ENCODE measurements at regions not wholly inside any gene's neighbourhood (a gene's known extent, or its start where the extent isn't known, plus 50 kb on each side); places are given as distances from the start of the nearest gene placed in this dataset.

GRCh38 chr10:58930500-58930899, 245.9 kb upstream of the PHYHIPL start:
- DNase-seq (ENCODE audit: low spot score): no peak

GRCh38 chr10:58932126-58932525, 244.3 kb upstream of the PHYHIPL start:
- Histone ChIP-seq H2BK120ac (ENCODE audit: low read depth, low read length) (no peak overlapping the region), H3K4me1 (ENCODE audit: control insufficient read depth in 2 of 2, insufficient read depth in 1 of 2, low read depth in 1 of 2, low read length in 2 of 2) (no peaks in the 10 kb centered on the region), H3K18ac (ENCODE audit: low read length) (no peak overlapping the region), H2BK12ac (ENCODE audit: low read length) (no peak overlapping the region), H4K91ac (ENCODE audit: low read depth, low read length, poor library complexity) (no peak overlapping the region), H2AFZ (ENCODE audit: low read length) (no peak overlapping the region), H3K9me3 (replicated peaks in 1 of 2; ENCODE audit: control insufficient read depth in 2 of 2, insufficient read depth in 1 of 2, low read depth in 1 of 2, low read length in 2 of 2) (no peaks in the 10 kb centered on the region), H3K36me3 (replicated peaks in 1 of 2; ENCODE audit: control insufficient read depth in 2 of 2, insufficient read depth in 2 of 2, low read length in 2 of 2) (no peaks in the 10 kb centered on the region), H2BK15ac (ENCODE audit: low read length) (no peak overlapping the region), H3K4ac (ENCODE audit: low read length) (no peak overlapping the region), H4K8ac (ENCODE audit: low read depth, low read length) (no peak overlapping the region), H3K23ac (ENCODE audit: low read depth, low read length, poor library complexity) (no peak overlapping the region), H3K14ac (ENCODE audit: low read length) (no peak overlapping the region), H3K27me3 (ENCODE audit: control insufficient read depth in 3 of 3, insufficient read depth in 3 of 3, low read depth in 1 of 3, low read length in 3 of 3) (no peaks in the 10 kb centered on the region), H3K4me2 (ENCODE audit: insufficient read depth, low read length, poor library complexity, severe bottlenecking) (no peak overlapping the region), H2BK5ac (ENCODE audit: low read length) (no peak overlapping the region), H3K79me1 (ENCODE audit: low read depth, low read length) (no peaks in the 10 kb centered on the region), H3K9ac (ENCODE audit: low read depth, low read length, poor library complexity) (no peak overlapping the region), H3K27ac (replicated peaks; ENCODE audit: low read length) (no peak overlapping the region), H2AK5ac (ENCODE audit: low read depth, low read length) (no peak overlapping the region), H3K4me3 (ENCODE audit: low read length in 2 of 2) (no peak overlapping the region)
- no peak for DNase-seq (ENCODE audit: low spot score)
- WGBS, 2 donors (ENCODE audit: extremely low coverage in 2 of 2, insufficient read length in 2 of 2, insufficient replicate concordance in 1 of 2): no CpG with 5 or more reads among the region's 3 CpGs

More at GRCh38 chr10:58930500-58930899, 245.9 kb upstream of the PHYHIPL start:
- H3K79me1 ChIP-seq (ENCODE audit: low read depth, low read length): no peaks in the 10 kb centered on the region
- no peak overlapping the region for H2BK12ac ChIP-seq (ENCODE audit: low read length)
- H3K23ac ChIP-seq (ENCODE audit: low read depth, low read length, poor library complexity): no peak overlapping the region
- H3K9ac ChIP-seq (ENCODE audit: low read depth, low read length, poor library complexity): no peak overlapping the region
- no peak overlapping the region for H2BK5ac ChIP-seq (ENCODE audit: low read length)
- no peak overlapping the region for H3K27ac ChIP-seq (replicated peaks; ENCODE audit: low read length)
- H2BK15ac ChIP-seq (ENCODE audit: low read length): no peak overlapping the region
- no peaks in the 10 kb centered on the region for H3K9me3 ChIP-seq (replicated peaks in 1 of 2; ENCODE audit: control insufficient read depth in 2 of 2, insufficient read depth in 1 of 2, low read depth in 1 of 2, low read length in 2 of 2)
- H2AFZ ChIP-seq (ENCODE audit: low read length): no peak overlapping the region
- H3K14ac ChIP-seq (ENCODE audit: low read length): no peak overlapping the region
- H2BK120ac ChIP-seq (ENCODE audit: low read depth, low read length): no peak overlapping the region
- H3K27me3 ChIP-seq (ENCODE audit: control insufficient read depth in 3 of 3, insufficient read depth in 3 of 3, low read depth in 1 of 3, low read length in 3 of 3): no peaks in the 10 kb centered on the region
- no peak overlapping the region for H4K91ac ChIP-seq (ENCODE audit: low read depth, low read length, poor library complexity)
- H4K8ac ChIP-seq (ENCODE audit: low read depth, low read length): no peak overlapping the region
- H3K36me3 ChIP-seq (replicated peaks in 1 of 2; ENCODE audit: control insufficient read depth in 2 of 2, insufficient read depth in 2 of 2, low read length in 2 of 2): no peaks in the 10 kb centered on the region
- H3K4ac ChIP-seq (ENCODE audit: low read length): no peak overlapping the region
- no peak overlapping the region for H3K4me2 ChIP-seq (ENCODE audit: insufficient read depth, low read length, poor library complexity, severe bottlenecking)
- no CpG with 5 or more reads among the region's 4 CpGs for WGBS, 2 donors (ENCODE audit: extremely low coverage in 2 of 2, insufficient read length in 2 of 2, insufficient replicate concordance in 1 of 2)
- no peak overlapping the region for H2AK5ac ChIP-seq (ENCODE audit: low read depth, low read length)
- H3K18ac ChIP-seq (ENCODE audit: low read length): no peak overlapping the region
- H3K4me1 ChIP-seq (ENCODE audit: control insufficient read depth in 2 of 2, insufficient read depth in 1 of 2, low read depth in 1 of 2, low read length in 2 of 2): no peaks in the 10 kb centered on the region
- H3K4me3 ChIP-seq (ENCODE audit: low read length in 2 of 2): no peak overlapping the region

GRCh38 chr10:58932577-58933314, 243.7 kb upstream of the PHYHIPL start:
- H2AFZ ChIP-seq (ENCODE audit: low read length): no peak overlapping the region
- H2BK15ac ChIP-seq (ENCODE audit: low read length): no peak overlapping the region
- no peak overlapping the region for H3K23ac ChIP-seq (ENCODE audit: low read depth, low read length, poor library complexity)
- H3K79me1 ChIP-seq (ENCODE audit: low read depth, low read length): no peaks in the 10 kb centered on the region
- DNase-seq (ENCODE audit: low spot score): no peak
- no peaks in the 10 kb centered on the region for H3K4me1 ChIP-seq (ENCODE audit: control insufficient read depth in 2 of 2, insufficient read depth in 1 of 2, low read depth in 1 of 2, low read length in 2 of 2)
- H4K91ac ChIP-seq (ENCODE audit: low read depth, low read length, poor library complexity): no peak overlapping the region
- no peak overlapping the region for H3K27ac ChIP-seq (replicated peaks; ENCODE audit: low read length)
- H2BK12ac ChIP-seq (ENCODE audit: low read length): no peak overlapping the region
- H3K18ac ChIP-seq (ENCODE audit: low read length): no peak overlapping the region
- H3K4me3 ChIP-seq (ENCODE audit: low read length in 2 of 2): no peak overlapping the region
- H3K9me3 ChIP-seq (replicated peaks in 1 of 2; ENCODE audit: control insufficient read depth in 2 of 2, insufficient read depth in 1 of 2, low read depth in 1 of 2, low read length in 2 of 2): no peaks in the 10 kb centered on the region
- H2BK120ac ChIP-seq (ENCODE audit: low read depth, low read length): no peak overlapping the region
- H3K27me3 ChIP-seq (ENCODE audit: control insufficient read depth in 3 of 3, insufficient read depth in 3 of 3, low read depth in 1 of 3, low read length in 3 of 3): no peaks in the 10 kb centered on the region
- H3K4ac ChIP-seq (ENCODE audit: low read length): no peak overlapping the region
- H2AK5ac ChIP-seq (ENCODE audit: low read depth, low read length): no peak overlapping the region
- no peak overlapping the region for H3K4me2 ChIP-seq (ENCODE audit: insufficient read depth, low read length, poor library complexity, severe bottlenecking)
- H3K36me3 ChIP-seq (replicated peaks in 1 of 2; ENCODE audit: control insufficient read depth in 2 of 2, insufficient read depth in 2 of 2, low read length in 2 of 2): no peaks in the 10 kb centered on the region
- no CpG with 5 or more reads among the region's 5 CpGs for WGBS, 2 donors (ENCODE audit: extremely low coverage in 2 of 2, insufficient read length in 2 of 2, insufficient replicate concordance in 1 of 2)
- H3K9ac ChIP-seq (ENCODE audit: low read depth, low read length, poor library complexity): no peak overlapping the region
- H3K14ac ChIP-seq (ENCODE audit: low read length): no peak overlapping the region
- H2BK5ac ChIP-seq (ENCODE audit: low read length): no peak overlapping the region
- H4K8ac ChIP-seq (ENCODE audit: low read depth, low read length): no peak overlapping the region

GRCh38 chr10:58936364-58936763, 240.1 kb upstream of the PHYHIPL start:
- H2AFZ ChIP-seq (ENCODE audit: low read length): no peak overlapping the region
- H3K4ac ChIP-seq (ENCODE audit: low read length): no peak overlapping the region
- no CpG with 5 or more reads among the region's 3 CpGs for WGBS, 2 donors (ENCODE audit: extremely low coverage in 2 of 2, insufficient read length in 2 of 2, insufficient replicate concordance in 1 of 2)
- H2BK15ac ChIP-seq (ENCODE audit: low read length): no peak overlapping the region
- H2BK5ac ChIP-seq (ENCODE audit: low read length): no peak overlapping the region
- no peak for DNase-seq (ENCODE audit: low spot score)
- H3K9ac ChIP-seq (ENCODE audit: low read depth, low read length, poor library complexity): no peak overlapping the region
- no peak overlapping the region for H4K91ac ChIP-seq (ENCODE audit: low read depth, low read length, poor library complexity)
- H3K4me3 ChIP-seq (ENCODE audit: low read length in 2 of 2): no peak overlapping the region
- H2BK120ac ChIP-seq (ENCODE audit: low read depth, low read length): no peak overlapping the region
- no peak overlapping the region for H3K4me2 ChIP-seq (ENCODE audit: insufficient read depth, low read length, poor library complexity, severe bottlenecking)
- no peak overlapping the region for H3K27ac ChIP-seq (replicated peaks; ENCODE audit: low read length)
- H3K4me1 ChIP-seq (ENCODE audit: control insufficient read depth in 2 of 2, insufficient read depth in 1 of 2, low read depth in 1 of 2, low read length in 2 of 2): no peaks in the 10 kb centered on the region
- H2AK5ac ChIP-seq (ENCODE audit: low read depth, low read length): no peak overlapping the region
- H3K36me3 ChIP-seq (replicated peaks in 1 of 2; ENCODE audit: control insufficient read depth in 2 of 2, insufficient read depth in 2 of 2, low read length in 2 of 2): no peaks in the 10 kb centered on the region
- H3K14ac ChIP-seq (ENCODE audit: low read length): no peak overlapping the region
- no peak overlapping the region for H4K8ac ChIP-seq (ENCODE audit: low read depth, low read length)
- H3K27me3 ChIP-seq (ENCODE audit: control insufficient read depth in 3 of 3, insufficient read depth in 3 of 3, low read depth in 1 of 3, low read length in 3 of 3): no peaks in the 10 kb centered on the region
- H3K23ac ChIP-seq (ENCODE audit: low read depth, low read length, poor library complexity): no peak overlapping the region
- no peak overlapping the region for H3K18ac ChIP-seq (ENCODE audit: low read length)
- H2BK12ac ChIP-seq (ENCODE audit: low read length): no peak overlapping the region
- no peaks in the 10 kb centered on the region for H3K9me3 ChIP-seq (replicated peaks in 1 of 2; ENCODE audit: control insufficient read depth in 2 of 2, insufficient read depth in 1 of 2, low read depth in 1 of 2, low read length in 2 of 2)
- no peaks in the 10 kb centered on the region for H3K79me1 ChIP-seq (ENCODE audit: low read depth, low read length)
